ENCODE measurements at regions not wholly inside any gene's neighbourhood (a gene's known extent, or its start where the extent isn't known, plus 50 kb on each side); places are given as distances from the start of the nearest gene placed in this dataset.

GRCh38 chr1:172980456-172980855 is 70.3 kb downstream of the TNFSF18 start:
- H3K36me3 ChIP-seq (replicated peaks; ENCODE audit: insufficient read depth, low read depth), result no peaks in the 10 kb centered on the region
- no peak overlapping the region for H3K27ac ChIP-seq
- no peak overlapping the region for H3K4me3 ChIP-seq
- peaks cover 10% of the 10 kb centered on the region for H3K4me1 ChIP-seq (ENCODE audit: insufficient read depth)
- no peaks in the 10 kb centered on the region for H3K27me3 ChIP-seq
- H3K79me2 ChIP-seq, result no peaks in the 10 kb centered on the region
- H3K9me2 ChIP-seq (replicated peaks; ENCODE audit: insufficient read depth), result no peaks in the 10 kb centered on the region
- TF ChIP-seq EZH2phosphoT487 (IDR thresholded peaks at IDR 0.05; ENCODE audit: low read depth, severe bottlenecking, unreplicated experiment) (no peak), EZH2 (IDR thresholded peaks at IDR 0.05; ENCODE audit: borderline replicate concordance) (no peak), CTCF (IDR thresholded peaks at IDR 0.05; ENCODE audit: poor library complexity) (no peak)
- H2AFZ ChIP-seq, result no peak overlapping the region
- H3K9me3 ChIP-seq (ENCODE audit: low read depth), result no peaks in the 10 kb centered on the region
- no peak overlapping the region for H3K4me2 ChIP-seq
- WGBS (ENCODE audit: low lambda C conversion rate, missing lambda C conversion rate), result 58% methylated on average over 2 of the region's 2 CpGs
- H4K20me1 ChIP-seq (ENCODE audit: insufficient read depth, poor library complexity, severe bottlenecking), result no peaks in the 10 kb centered on the region
- DNase-seq (ENCODE audit: low spot score), result no peak

GRCh38 chr1:172980971-172981370 is 69.8 kb downstream of the TNFSF18 start:
- no peaks in the 10 kb centered on the region for H3K36me3 ChIP-seq (replicated peaks; ENCODE audit: insufficient read depth, low read depth)
- no peaks in the 10 kb centered on the region for H3K9me3 ChIP-seq (ENCODE audit: low read depth)
- TF ChIP-seq EZH2 (IDR thresholded peaks at IDR 0.05; ENCODE audit: borderline replicate concordance) (no peak), CTCF (IDR thresholded peaks at IDR 0.05; ENCODE audit: poor library complexity) (no peak), EZH2phosphoT487 (IDR thresholded peaks at IDR 0.05; ENCODE audit: low read depth, severe bottlenecking, unreplicated experiment) (no peak)
- H3K4me1 ChIP-seq (ENCODE audit: insufficient read depth), result peaks cover 7% of the 10 kb centered on the region
- H2AFZ ChIP-seq, result no peak overlapping the region
- H3K27ac ChIP-seq, result no peak overlapping the region
- no peaks in the 10 kb centered on the region for H3K27me3 ChIP-seq
- no peak overlapping the region for H3K4me2 ChIP-seq
- 97% methylated on average over 2 of the region's 2 CpGs for WGBS (ENCODE audit: low lambda C conversion rate, missing lambda C conversion rate)
- H3K79me2 ChIP-seq, result no peaks in the 10 kb centered on the region
- no peaks in the 10 kb centered on the region for H3K9me2 ChIP-seq (replicated peaks; ENCODE audit: insufficient read depth)
- no peaks in the 10 kb centered on the region for H4K20me1 ChIP-seq (ENCODE audit: insufficient read depth, poor library complexity, severe bottlenecking)
- no peak for DNase-seq (ENCODE audit: low spot score)
- no peak overlapping the region for H3K4me3 ChIP-seq
